Right lobe of liver (tissue), 4 donors: ENCODE measurements at regions not wholly inside any gene's neighbourhood (a gene's known extent, or its start where the extent isn't known, plus 50 kb on each side); places are given as distances from the start of the nearest gene placed in this dataset.

Source experiments
- CTCF ChIP-seq, 4 donors: fragments of 200-600 bp in 3 of 4; fragments of 450-650 bp in 1 of 4; IDR thresholded peaks; one replicate each; pipeline versions ENCODE4 v1.5.1 to v1.8.0; 2016 to 2022; ENCODE audit warnings: antibody characterized with exemption in 4 of 4, mild to moderate bottlenecking in 2 of 4
- POLR2A ChIP-seq: fragments of 450-650 bp; IDR thresholded peaks from one replicate; pipeline ENCODE4 v1.6.1; 2017; ENCODE audit warnings: antibody characterized with exemption, mild to moderate bottlenecking
- donor health status: DM: no; HTN: no; CAD: no.
- donor health status: DM: no; HTN: no; CAD: no.
- donor health status: DM: no; HTN: yes; CAD: no.

- TF ChIP-seq CTCF (IDR thresholded peaks at IDR 0.05): no peak
- TF ChIP-seq POLR2A: no peak
These were observed 876.1 kb upstream of the ADGRB3 start for GRCh38 chr6:67759001-67759400.
